Ishikawa (cell line): ENCODE measurements at regions not wholly inside any gene's neighbourhood (a gene's known extent, or its start where the extent isn't known, plus 50 kb on each side); places are given as distances from the start of the nearest gene placed in this dataset.

Experiments
- CEBPB ChIP-seq: IDR thresholded peaks from 2 replicates; pipeline ENCODE4 v1.6.1; 2012
- EGR1 ChIP-seq: IDR thresholded peaks from 2 replicates; pipeline ENCODE4 v1.6.1; 2012
- EP300 ChIP-seq: IDR thresholded peaks from 2 replicates; pipeline ENCODE4 v1.6.1; 2012; ENCODE audit warnings: borderline replicate concordance
- NFIC ChIP-seq: IDR thresholded peaks from 2 replicates; pipeline ENCODE4 v1.6.1; 2012
- RAD21 ChIP-seq: IDR thresholded peaks from 2 replicates; pipeline ENCODE4 v1.6.1; 2012; ENCODE audit warnings: low read depth
- REST ChIP-seq: IDR thresholded peaks from 2 replicates; pipeline ENCODE4 v1.6.1; 2012; ENCODE audit warnings: low read depth, mild to moderate bottlenecking

- TF ChIP-seq CEBPB (no peak), RAD21 (no peak), REST (no peak), EP300 (no peak), NFIC (no peak), EGR1 (no peak)
These were observed 374.5 kb downstream of the KCNRG start for GRCh38 chr13:50389726-50390125.
